ENCODE measurements at regions not wholly inside any gene's neighbourhood (a gene's known extent, or its start where the extent isn't known, plus 50 kb on each side); places are given as distances from the start of the nearest gene placed in this dataset.

GRCh38 chr3:64816355-64816754 lies 128.6 kb upstream of the ADAMTS9 start:
- H3K36me3 Mint-ChIP-seq = no peaks in the 10 kb centered on the region
- ATAC-seq (no peak), DNase-seq (ENCODE audit: low spot score) (no peak)
- no peak overlapping the region for H3K27ac Mint-ChIP-seq
- no peak overlapping the region for H3K4me3 Mint-ChIP-seq
- peaks cover 17% of the 10 kb centered on the region for H3K9me3 Mint-ChIP-seq
- H3K27me3 Mint-ChIP-seq = no peaks in the 10 kb centered on the region
- no peaks in the 10 kb centered on the region for H3K4me1 Mint-ChIP-seq (ENCODE audit: low read depth in 2 of 2)

DNA sequence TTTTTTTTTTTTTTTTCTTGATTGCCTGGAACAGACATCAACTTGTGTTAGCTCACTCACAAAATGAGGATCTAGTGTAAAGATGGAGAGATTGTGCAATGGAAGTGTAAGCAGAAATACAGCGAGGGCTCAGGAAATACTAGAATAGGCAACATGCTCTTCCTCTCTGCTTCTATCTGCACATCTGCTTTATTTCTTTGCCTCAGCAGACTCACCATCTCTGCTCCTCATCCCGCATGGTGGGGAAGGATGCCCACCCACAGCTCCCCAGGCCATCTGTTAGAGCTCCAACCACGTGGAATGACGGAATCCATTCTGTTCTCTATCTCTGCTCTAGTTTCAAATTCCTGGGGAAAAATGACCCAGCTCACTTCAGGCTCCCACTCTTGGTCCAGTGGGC lies 128.0 kb upstream of the ADAMTS9 start:
- no peak overlapping the region for H3K4me3 Mint-ChIP-seq
- no peaks in the 10 kb centered on the region for H3K36me3 Mint-ChIP-seq
- H3K27me3 Mint-ChIP-seq = no peaks in the 10 kb centered on the region
- no peak for DNase-seq (ENCODE audit: low spot score)
- peaks cover 17% of the 10 kb centered on the region for H3K9me3 Mint-ChIP-seq
- no peaks in the 10 kb centered on the region for H3K4me1 Mint-ChIP-seq (ENCODE audit: low read depth in 2 of 2)
- no peak overlapping the region for H3K27ac Mint-ChIP-seq
- no peak for ATAC-seq

GRCh38 chr3:64815195-64815631 lies 127.4 kb upstream of the ADAMTS9 start:
- ATAC-seq = no peak
- H3K4me1 Mint-ChIP-seq (ENCODE audit: low read depth in 2 of 2) = no peaks in the 10 kb centered on the region
- no peaks in the 10 kb centered on the region for H3K36me3 Mint-ChIP-seq
- H3K27me3 Mint-ChIP-seq = no peaks in the 10 kb centered on the region
- peaks cover 17% of the 10 kb centered on the region for H3K9me3 Mint-ChIP-seq
- H3K4me3 Mint-ChIP-seq = no peak overlapping the region
- H3K27ac Mint-ChIP-seq = no peak overlapping the region
- DNase-seq (ENCODE audit: low spot score) = no peak

DNA sequence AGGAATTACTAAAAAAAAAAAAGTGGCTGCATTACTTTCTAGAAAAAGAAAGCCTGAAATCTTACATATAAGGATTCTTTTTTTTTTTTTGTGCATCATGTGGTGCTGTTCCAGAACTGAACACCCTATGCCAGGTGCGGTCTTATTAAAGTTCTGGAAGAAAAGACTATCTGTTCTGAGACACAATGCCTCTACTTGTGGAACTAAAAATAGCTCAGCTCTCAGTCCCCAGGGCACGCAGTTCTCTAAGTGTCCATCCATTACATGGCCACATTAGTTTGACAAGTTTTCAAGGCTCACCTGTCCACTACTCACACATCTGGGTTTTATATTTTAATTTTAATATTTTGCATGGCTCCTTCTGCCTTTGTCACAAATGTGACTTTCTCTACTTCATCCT lies 126.6 kb upstream of the ADAMTS9 start:
- Mint-ChIP-seq H3K4me3 (no peak overlapping the region), H3K4me1 (ENCODE audit: low read depth in 2 of 2) (no peaks in the 10 kb centered on the region), H3K9me3 (peaks cover 17% of the 10 kb centered on the region), H3K36me3 (no peaks in the 10 kb centered on the region), H3K27me3 (no peaks in the 10 kb centered on the region), H3K27ac (no peak overlapping the region)
- no peak for ATAC-seq
- DNase-seq (ENCODE audit: low spot score) = no peak

GRCh38 chr3:64813326-64813725 lies 125.5 kb upstream of the ADAMTS9 start:
- no peaks in the 10 kb centered on the region for H3K4me1 Mint-ChIP-seq (ENCODE audit: low read depth in 2 of 2)
- H3K9me3 Mint-ChIP-seq = peaks cover 15% of the 10 kb centered on the region
- H3K36me3 Mint-ChIP-seq = no peaks in the 10 kb centered on the region
- no peak overlapping the region for H3K27ac Mint-ChIP-seq
- DNase-seq (ENCODE audit: low spot score) (no peak), ATAC-seq (no peak)
- H3K4me3 Mint-ChIP-seq = no peak overlapping the region
- no peaks in the 10 kb centered on the region for H3K27me3 Mint-ChIP-seq

DNA sequence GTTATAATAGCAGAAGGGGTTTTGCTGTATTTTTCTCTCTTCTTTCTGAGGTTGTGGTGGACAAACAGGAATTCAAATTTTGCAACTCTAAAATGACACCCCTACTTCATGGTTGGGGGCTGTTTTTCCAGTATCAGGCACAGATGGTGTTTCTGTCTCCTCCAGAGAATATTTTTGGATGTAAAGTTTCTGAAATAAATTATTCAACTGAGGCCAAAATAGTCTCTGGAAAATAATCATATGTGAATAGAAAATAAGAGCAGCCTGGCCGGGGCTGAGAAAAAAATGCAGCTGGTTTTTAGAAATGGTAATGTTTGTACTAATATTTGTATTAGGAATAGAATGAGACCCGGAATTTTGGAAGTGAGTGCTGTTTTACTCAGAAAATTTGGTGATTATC lies 121.3 kb upstream of the ADAMTS9 start:
- Mint-ChIP-seq H3K4me1 (ENCODE audit: low read depth in 2 of 2) (no peaks in the 10 kb centered on the region), H3K4me3 (no peak overlapping the region), H3K9me3 (peaks cover 22% of the 10 kb centered on the region), H3K27me3 (no peaks in the 10 kb centered on the region), H3K36me3 (no peaks in the 10 kb centered on the region), H3K27ac (no peak overlapping the region)
- ATAC-seq (no peak), DNase-seq (ENCODE audit: low spot score) (no peak)

DNA sequence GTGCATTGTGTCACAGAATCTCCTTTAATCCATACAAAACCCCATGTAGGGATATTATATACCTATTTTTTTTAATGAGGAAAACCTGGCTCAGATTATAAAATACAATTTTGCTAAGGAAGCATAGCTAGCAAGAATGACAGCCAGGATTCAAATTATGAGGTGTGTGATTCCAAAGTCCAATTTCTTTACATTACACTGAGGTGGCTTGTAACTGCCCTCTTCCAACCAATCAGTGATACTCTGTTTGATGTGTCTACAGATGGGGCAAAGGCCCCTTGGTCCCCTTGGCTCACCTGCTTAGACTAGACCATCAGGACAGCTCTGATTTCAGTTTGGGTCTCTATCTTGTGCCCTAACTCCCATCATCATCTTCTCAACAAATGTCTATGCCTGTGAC lies 120.3 kb upstream of the ADAMTS9 start:
- no peak for ATAC-seq
- Mint-ChIP-seq H3K4me3 (no peak overlapping the region), H3K4me1 (ENCODE audit: low read depth in 2 of 2) (no peaks in the 10 kb centered on the region), H3K27ac (no peak overlapping the region), H3K36me3 (no peaks in the 10 kb centered on the region), H3K9me3 (peaks cover 14% of the 10 kb centered on the region), H3K27me3 (no peaks in the 10 kb centered on the region)
- DNase-seq (ENCODE audit: low spot score) = no peak

- ATAC-seq = no peak
- H3K27ac Mint-ChIP-seq = no peak overlapping the region
- H3K36me3 Mint-ChIP-seq = no peaks in the 10 kb centered on the region
- H3K27me3 Mint-ChIP-seq = no peaks in the 10 kb centered on the region
- no peak for DNase-seq (ENCODE audit: low spot score)
- no peaks in the 10 kb centered on the region for H3K4me1 Mint-ChIP-seq (ENCODE audit: low read depth in 2 of 2)
- peaks cover 10% of the 10 kb centered on the region for H3K9me3 Mint-ChIP-seq
- no peak overlapping the region for H3K4me3 Mint-ChIP-seq
Measured at GRCh38 chr3:64806668-64807605, 119.1 kb upstream of the ADAMTS9 start.

DNA sequence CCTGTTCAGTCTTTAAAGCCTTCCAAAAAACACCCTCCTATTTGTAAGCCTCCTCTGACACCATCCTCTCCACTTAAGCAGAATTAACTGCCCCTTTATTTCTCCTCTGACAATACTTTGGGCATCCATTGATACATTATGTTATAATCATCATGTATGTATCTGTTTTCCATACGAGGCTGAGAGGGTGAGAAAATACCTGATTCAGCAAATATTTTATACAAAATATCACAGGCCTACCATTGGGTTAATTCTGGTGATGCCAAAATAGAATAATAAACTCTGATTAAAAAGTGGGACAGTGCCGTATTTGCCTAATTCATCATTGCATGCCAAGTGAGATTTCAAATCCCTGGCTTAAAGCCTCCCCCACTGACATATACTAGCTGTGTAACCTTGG lies 118.2 kb upstream of the ADAMTS9 start:
- Mint-ChIP-seq H3K4me3 (no peak overlapping the region), H3K36me3 (no peaks in the 10 kb centered on the region), H3K9me3 (peaks cover 10% of the 10 kb centered on the region), H3K27ac (no peak overlapping the region), H3K27me3 (no peaks in the 10 kb centered on the region), H3K4me1 (ENCODE audit: low read depth in 2 of 2) (no peaks in the 10 kb centered on the region)
- ATAC-seq (no peak), DNase-seq (ENCODE audit: low spot score) (no peak)

GRCh38 chr3:64805248-64805647 lies 117.4 kb upstream of the ADAMTS9 start:
- no peak overlapping the region for H3K4me3 Mint-ChIP-seq
- ATAC-seq (no peak), DNase-seq (ENCODE audit: low spot score) (no peak)
- no peaks in the 10 kb centered on the region for H3K27me3 Mint-ChIP-seq
- H3K4me1 Mint-ChIP-seq (ENCODE audit: low read depth in 2 of 2) = no peaks in the 10 kb centered on the region
- no peaks in the 10 kb centered on the region for H3K36me3 Mint-ChIP-seq
- no peak overlapping the region for H3K27ac Mint-ChIP-seq
- peaks cover 10% of the 10 kb centered on the region for H3K9me3 Mint-ChIP-seq

DNA sequence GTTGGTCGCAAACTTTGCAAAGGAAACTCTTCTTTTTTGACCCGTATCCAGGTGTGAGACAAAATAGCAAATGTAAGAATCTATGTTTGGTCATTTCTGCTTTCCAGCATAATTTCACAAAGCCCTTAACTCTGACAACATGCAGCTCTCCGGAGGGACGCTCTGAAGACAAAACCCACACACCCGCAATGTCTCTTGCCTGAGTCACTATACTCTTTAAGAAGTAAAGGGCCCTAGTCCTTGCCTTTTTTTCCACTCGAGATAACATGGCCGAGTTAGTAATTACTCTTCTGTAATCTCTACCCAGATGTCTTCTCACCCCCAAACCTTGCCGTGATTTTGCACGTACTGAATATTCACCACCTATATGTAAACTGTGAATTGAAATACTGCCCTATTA lies 115.7 kb upstream of the ADAMTS9 start:
- Mint-ChIP-seq H3K27ac (no peak overlapping the region), H3K4me3 (no peak overlapping the region), H3K36me3 (no peaks in the 10 kb centered on the region), H3K27me3 (no peaks in the 10 kb centered on the region), H3K9me3 (peaks cover 10% of the 10 kb centered on the region), H3K4me1 (ENCODE audit: low read depth in 2 of 2) (no peaks in the 10 kb centered on the region)
- DNase-seq (ENCODE audit: low spot score) (no peak), ATAC-seq (no peak)

DNA sequence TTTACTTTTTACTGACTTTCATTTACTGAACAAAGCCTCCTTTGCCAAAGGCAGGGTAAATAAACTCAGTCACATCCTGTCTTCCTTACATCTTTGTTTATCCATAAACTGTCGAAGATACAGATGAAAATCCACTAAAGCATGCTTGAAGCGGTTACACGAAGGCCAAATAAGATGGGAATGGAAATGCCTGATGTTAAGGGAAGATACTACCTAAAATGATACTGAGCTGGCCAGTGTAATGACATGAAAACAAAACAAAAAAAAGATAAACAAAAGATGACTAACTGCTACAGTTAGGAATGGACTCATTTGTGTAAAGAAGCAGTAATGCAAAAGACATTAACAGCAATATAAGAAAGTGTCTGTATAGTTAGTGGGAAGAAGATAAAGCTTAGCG lies 114.7 kb upstream of the ADAMTS9 start:
- DNase-seq (ENCODE audit: low spot score) (no peak), ATAC-seq (no peak)
- no peaks in the 10 kb centered on the region for H3K4me1 Mint-ChIP-seq (ENCODE audit: low read depth in 2 of 2)
- H3K36me3 Mint-ChIP-seq = no peaks in the 10 kb centered on the region
- H3K27ac Mint-ChIP-seq = no peak overlapping the region
- peaks cover 10% of the 10 kb centered on the region for H3K9me3 Mint-ChIP-seq
- no peaks in the 10 kb centered on the region for H3K27me3 Mint-ChIP-seq
- H3K4me3 Mint-ChIP-seq = no peak overlapping the region

DNA sequence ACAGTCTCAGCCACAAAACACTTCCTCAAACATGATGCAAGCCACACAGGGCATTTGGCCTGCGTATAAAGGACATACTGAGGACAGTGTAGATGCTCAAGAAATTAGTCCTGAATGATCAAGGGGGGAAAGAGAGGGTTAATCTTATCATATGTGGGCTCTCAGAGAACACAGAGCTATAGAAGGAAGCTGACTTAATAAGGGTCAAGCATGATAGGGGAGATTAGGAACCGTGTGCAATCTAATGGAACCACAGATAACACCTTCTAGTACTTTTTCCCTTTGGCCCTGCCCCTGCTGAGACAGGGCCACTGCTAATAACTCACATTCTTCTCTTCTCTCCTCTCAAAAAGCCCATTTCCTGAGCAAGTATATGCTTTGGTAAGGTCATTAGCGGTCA lies 114.1 kb upstream of the ADAMTS9 start:
- Mint-ChIP-seq H3K27me3 (no peaks in the 10 kb centered on the region), H3K9me3 (peaks cover 6% of the 10 kb centered on the region), H3K4me1 (ENCODE audit: low read depth in 2 of 2) (no peaks in the 10 kb centered on the region), H3K4me3 (no peak overlapping the region), H3K27ac (no peak overlapping the region), H3K36me3 (no peaks in the 10 kb centered on the region)
- DNase-seq (ENCODE audit: low spot score) = no peak
- ATAC-seq = no peak

GRCh38 chr3:64799606-64800005 lies 111.8 kb upstream of the ADAMTS9 start:
- no peaks in the 10 kb centered on the region for H3K36me3 Mint-ChIP-seq
- ATAC-seq (no peak), DNase-seq (ENCODE audit: low spot score) (no peak)
- no peak overlapping the region for H3K27ac Mint-ChIP-seq
- no peak overlapping the region for H3K4me3 Mint-ChIP-seq
- no peaks in the 10 kb centered on the region for H3K4me1 Mint-ChIP-seq (ENCODE audit: low read depth in 2 of 2)
- no peaks in the 10 kb centered on the region for H3K9me3 Mint-ChIP-seq
- H3K27me3 Mint-ChIP-seq = no peaks in the 10 kb centered on the region

GRCh38 chr3:64798316-64798715 lies 110.5 kb upstream of the ADAMTS9 start:
- no peaks in the 10 kb centered on the region for H3K9me3 Mint-ChIP-seq
- H3K4me3 Mint-ChIP-seq = no peak overlapping the region
- no peak overlapping the region for H3K27ac Mint-ChIP-seq
- H3K36me3 Mint-ChIP-seq = no peaks in the 10 kb centered on the region
- H3K27me3 Mint-ChIP-seq = no peaks in the 10 kb centered on the region
- ATAC-seq (no peak), DNase-seq (ENCODE audit: low spot score) (no peak)
- H3K4me1 Mint-ChIP-seq (ENCODE audit: low read depth in 2 of 2) = no peaks in the 10 kb centered on the region

Measured in natural killer cell treated with Interleukin-12 subunit alpha and Interleukin-12 subunit beta and Interleukin-15 and Interleukin-18, amount 100 ng/mL, for 72 hours (primary cell).